Activated CD4-positive, alpha-beta T cell treated with anti-CD3 and anti-CD28 coated beads for 4 hours (primary cell): ENCODE measurements at regions not wholly inside any gene's neighbourhood (a gene's known extent, or its start where the extent isn't known, plus 50 kb on each side); places are given as distances from the start of the nearest gene placed in this dataset.
"Not testable (repeated sequence)": the region's sequence is repeated elsewhere in the genome, so short reads cannot be mapped to it uniquely, and the experiment has no call there.

Source experiments
- DNase-seq, 2 donors: peaks; one replicate each; pipeline ENCODE4 v3.0.0-alpha.2; 2020

DNA sequence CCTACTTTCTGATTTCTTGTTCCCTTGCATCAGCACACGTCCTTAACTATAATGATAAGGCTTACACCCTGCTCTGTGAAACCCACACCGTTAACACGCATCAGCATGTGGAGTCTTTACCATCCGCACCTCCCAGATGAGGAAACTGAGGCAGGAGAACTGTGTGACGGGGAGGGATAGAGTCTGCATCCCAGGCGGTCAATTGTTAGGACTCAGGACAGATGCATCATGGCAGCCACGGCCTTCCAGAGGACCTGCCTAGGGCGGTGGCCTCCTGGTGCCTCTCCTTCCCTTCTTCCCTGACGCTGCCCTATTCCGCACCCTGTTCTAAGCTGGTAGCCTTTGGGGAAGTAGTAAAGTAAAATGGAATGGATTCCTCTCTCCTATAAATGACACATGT is 326.0 kb downstream of the TEX29 start:
- DNase-seq, result no peak

DNA sequence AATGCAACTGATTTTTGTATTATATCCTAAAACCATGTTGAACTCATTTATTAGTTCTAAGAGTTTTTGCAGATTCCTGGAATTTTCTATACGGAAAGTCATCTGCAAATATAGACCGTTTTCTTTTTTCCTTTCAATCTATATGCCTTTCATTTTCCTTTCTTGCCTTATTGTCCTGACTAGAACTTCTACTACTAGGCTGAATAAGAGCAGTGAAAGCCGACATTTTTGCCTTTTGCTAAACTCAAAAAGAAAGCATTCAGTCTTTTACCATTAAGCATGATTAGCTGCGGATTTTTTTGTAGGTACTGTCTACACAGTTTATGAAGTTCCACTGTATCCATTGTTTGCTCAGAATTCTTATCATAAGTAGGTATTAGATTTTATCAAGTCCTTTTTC is 328.4 kb downstream of the TEX29 start:
- no peak for DNase-seq

DNA sequence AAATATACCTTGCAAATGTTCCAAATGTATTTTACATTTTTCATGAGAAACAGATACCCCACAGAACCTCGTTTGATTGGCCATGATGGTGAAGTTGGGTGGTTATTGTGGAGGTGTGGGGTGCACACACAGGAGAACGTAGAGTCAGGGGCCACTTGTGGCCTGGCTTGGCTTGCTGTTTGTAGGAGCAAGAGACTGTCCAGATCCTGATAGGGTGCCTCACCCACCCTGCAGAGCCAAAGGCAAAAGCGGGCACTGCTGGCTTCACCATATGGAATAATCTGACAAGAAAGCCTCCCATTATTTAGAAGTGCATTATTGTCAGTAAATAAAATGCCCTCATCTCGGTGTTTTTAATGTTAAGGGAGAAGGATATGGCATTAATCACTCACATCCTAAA is 330.2 kb downstream of the TEX29 start:
- DNase-seq, result no peak

DNA sequence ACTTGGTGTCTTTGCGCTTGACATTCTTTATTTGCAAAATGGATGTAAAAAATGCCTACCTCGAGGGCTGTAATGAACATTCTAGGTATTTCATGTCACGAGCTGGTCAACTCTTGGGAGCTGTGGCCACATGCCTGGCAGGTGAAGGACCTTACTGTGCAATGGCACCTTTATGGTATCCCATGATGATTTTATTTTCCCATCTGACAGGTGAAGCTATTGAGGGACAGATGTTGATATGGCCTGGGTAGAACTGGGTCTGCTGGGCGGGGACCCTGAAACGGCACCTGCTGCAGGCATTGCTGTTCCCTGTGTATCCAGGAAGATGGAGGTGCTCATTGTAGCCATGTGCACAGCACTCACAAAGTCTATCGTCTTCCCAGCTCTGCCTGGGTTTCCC is 332.2 kb downstream of the TEX29 start:
- no peak for DNase-seq

DNA sequence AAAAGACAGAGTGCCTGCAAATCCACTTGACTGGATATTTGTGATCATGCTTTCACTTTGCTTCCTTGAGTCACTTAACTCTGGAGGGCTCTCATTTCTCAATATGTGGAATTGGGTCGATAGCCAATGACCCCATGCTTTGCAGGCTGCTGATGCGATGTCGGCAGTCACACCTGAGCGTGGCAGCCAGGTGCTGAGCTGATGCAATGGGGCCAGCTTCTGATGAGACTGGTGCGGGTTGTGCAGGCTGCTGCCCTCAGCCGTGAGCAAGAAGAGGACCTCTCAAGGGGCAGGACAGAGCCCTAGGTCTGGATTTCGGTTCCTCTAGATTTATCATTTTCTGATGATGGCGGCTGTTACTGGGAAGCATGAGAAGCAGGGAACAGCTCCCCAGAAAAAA is 334.1 kb downstream of the TEX29 start:
- no peak for DNase-seq

DNA sequence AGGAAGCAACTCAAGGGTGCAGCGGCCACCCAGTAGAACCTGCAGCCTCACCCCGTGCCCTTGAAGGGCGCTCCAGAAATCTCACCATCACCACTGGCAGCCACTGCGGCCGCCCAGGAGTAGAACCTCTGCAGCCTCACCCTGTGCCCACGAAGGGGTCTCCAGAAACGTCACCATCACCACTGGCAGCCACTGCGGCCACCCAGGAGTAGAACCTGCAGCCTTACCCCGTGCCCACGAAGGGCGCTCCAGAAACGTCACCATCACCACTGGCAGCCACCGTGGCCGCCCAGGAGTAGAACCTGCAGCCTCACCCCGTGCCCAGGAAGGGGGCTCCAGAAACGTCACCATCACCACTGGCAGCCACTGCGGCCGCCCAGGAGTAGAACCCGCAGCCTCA is 336.0 kb downstream of the TEX29 start:
- no peak for DNase-seq

DNA sequence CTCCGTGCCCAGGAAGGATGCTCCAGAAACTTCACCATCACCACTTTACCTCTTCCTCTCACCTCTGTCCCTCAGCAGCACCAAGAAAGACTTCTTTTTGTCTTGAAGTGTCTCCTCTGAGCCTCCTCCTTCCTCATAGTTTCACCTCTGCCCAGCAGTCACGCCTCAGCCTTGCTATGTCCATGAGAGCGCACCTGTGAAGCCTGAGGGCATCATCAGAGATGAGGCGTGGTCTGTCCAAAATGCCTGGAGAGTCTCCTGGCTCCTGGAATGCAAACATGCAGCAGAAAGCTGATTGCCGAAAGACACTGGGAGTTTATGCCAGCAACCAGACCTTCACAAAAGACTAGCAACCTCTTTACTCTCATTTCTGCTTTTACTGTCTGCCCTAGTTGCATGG is 336.6 kb downstream of the TEX29 start:
- DNase-seq, result no peak

DNA sequence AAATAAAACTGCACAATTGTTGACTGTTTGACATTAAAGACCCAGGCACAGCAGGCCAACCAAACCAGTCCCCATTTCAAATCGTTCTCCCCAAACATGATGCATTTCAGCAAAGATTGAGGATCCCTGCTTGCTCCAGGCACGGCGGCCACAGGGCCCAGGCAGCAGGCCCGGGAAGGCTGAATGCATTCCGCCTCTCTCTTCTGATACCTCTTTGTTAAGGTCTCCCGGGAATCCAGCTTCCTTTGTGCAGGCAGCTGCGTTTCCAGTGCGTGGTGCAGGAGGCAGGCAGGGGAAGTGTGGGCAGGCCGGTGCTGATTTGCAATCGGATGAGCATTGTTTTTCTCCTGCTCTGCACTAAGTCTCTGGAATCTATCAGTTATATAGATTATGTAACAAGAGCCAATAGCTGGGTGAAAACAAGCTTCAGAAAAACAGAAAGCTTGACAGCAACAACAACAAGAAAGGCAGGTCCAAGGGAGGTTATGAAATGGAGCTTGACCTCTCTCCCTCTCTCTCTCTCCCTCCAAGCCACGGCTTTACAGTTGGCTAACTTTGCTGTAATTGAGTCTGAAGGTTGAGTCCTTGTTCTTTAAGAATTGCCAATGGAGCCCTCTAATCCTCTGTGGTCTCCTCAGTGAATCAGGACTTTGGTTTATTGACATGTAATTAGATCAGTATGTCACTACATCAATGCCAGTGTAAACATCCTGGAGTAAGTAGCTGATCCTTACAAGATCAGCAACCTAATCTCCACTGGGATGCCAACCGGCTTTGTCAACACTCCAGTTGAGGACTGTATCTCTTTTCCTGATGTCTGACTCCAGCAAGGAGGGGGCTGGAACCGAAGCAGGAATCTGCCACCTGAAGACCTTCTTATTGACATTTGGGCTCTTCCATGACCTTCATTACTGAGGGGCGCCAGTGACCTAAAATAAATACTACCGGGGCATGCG is 338.0 kb downstream of the TEX29 start:
- no peak for DNase-seq

DNA sequence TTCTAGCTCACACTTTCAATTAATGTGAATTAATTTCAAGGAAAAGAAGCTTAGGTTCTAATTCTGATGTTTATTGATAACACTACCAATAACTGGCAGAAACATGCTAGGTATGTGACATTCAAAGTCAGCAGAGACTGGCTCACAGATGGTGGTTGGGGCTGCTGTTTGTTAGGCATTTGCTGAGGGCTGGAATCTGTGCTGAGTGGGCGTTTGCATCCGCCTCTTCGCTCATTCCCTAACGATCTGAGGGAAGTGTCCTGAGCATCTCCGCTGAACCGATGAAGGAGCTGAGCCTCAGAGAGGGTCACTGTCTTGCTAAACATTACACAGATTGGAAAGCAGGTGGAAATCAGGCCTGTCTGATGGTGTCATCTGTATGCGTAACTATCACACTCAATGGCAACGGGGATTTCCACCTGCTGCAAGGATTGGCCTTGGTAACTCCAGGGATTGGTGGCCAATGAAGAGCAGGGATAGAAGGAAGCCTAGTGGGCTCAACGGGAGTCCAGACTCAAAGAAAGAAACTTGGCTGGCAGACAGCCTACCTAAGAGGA is 338.9 kb downstream of the TEX29 start:
- no peak for DNase-seq

DNA sequence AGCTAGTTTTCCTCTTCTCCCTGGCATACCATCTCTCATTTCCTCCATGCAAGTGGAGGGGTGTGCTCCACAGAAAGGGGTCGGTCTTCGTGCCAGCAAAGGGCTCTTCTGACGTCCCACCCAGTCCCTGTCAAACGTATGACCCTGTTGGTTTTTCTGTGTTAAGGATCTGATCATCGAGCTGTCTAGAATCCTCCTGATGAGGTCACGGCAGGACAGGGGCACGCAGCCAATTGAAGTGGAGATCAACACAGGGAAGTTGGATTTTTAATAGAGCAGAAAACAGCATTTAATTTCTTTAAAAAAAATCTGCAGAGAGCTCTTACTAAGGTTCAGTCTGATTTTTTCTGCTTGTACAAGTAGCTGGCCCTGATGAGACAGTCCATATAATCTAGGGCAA is 339.4 kb downstream of the TEX29 start:
- DNase-seq, result no peak

DNA sequence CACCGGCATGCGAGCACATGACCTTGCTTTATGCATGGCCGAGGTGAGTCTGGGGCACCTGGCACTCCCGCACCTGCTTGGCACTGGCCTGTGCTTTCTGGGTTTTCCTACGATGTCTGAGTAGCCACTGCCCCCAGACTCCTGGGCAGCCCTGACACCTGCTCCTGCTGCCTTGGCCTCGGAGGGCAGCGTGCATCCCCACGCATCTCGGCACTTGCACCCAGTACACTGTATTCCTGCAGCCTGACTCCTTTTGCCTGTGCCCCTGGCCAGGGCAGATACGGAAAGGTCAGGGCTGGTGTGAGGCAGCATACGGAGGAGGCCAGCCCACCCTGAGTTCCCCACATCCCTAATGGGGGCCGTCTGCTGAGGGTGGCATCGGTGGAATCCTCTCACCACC is 340.6 kb downstream of the TEX29 start:
- no peak for DNase-seq

DNA sequence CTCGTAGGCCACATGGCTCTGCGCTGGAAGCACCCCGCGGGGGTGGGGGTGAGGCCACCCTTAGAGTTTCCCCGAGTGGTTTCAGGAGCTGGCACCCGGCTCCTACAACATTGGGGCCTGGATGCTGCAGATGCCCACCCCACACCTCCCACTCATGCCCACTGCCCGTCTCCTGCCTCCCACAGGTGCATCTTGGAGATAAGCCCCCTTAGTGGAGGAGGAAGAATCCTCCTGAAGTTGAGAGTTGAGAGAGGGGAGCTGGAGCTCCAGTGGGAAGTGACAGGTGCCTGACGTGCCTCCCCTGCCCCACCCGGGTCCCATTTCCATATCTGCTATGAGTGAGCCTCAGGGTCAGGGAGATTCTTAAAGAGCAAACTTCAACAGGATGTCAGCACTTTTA is 341.3 kb downstream of the TEX29 start:
- no peak for DNase-seq

DNA sequence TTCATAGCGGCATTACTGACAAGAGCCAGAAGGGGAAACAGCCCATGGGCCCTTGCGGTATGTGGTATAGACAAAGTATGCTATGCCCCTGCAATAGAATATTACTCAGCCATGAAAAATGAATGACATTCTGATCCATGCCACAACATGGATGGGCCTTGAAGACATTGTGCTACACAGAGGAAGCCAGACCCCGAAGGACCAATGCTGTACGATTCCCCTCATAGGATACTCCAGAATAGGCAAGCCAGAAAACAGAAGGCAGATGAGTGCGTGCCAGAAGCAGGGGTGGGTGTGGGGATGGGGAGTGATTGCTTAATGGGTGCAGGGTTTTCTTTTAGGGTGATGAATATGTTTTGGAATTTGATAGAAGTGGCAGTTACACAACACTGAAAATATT is 342.0 kb downstream of the TEX29 start:
- DNase-seq, result no peak

DNA sequence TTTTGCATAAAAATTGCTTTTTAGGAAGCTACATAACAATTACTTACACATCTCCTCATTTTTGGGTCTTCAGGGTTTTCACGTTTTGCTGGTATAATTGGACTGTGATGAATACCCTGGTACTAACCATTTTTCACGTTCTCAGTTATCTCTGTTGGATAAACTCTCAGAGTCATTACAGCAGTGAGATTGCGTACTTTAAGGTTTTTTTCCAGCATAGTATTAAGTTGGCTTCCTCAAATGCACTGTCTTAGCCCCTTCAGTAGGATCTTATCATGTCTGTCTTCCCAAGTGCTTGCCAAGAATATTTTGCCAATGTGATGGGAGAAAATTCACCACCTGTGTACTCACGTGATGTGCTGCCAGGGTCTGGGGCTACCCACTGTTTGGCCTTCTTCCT is 342.5 kb downstream of the TEX29 start:
- DNase-seq, result no peak

DNA sequence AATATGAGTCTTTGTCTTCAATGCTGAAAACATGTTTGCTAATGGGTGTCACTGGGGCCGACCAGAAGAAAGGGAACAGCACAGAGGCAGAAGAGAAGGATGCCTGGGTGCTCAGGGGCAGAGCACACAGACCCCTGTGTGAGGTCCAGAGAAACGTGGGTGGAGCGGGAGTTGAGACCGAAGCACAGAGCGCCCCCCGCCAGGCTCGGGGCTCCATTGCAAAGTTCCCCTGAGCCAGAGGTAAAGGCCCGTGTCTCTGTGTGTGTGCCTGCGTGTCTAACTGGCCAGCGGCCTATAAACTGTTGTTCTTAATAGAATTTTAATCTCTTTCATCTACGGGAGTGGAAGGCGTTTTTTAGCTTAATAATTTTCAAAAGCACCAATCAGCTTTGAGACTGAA is 343.1 kb downstream of the TEX29 start:
- no peak for DNase-seq

DNA sequence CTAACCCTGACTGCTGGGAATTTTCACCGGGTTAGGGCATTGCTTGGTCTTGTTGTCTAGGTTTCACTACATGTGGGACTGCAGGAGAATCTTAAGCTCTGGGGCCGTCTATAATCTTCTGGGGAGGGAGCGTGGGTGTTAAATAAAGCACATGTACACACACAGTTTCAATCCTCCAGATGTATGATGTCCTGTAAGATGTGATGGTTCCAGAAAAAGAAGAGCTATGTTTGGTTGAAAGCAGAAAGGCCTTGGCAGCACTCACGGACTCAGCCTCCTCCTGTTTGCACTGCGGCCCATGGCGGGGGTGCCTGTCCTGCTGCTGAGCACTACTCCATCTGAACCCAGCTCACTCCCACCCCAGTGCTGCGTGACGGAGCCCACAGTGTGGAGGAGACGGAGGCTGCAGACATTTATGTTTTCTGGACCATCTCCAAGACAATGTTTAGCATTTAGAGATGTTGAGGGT is 343.5 kb downstream of the TEX29 start:
- no peak for DNase-seq

DNA sequence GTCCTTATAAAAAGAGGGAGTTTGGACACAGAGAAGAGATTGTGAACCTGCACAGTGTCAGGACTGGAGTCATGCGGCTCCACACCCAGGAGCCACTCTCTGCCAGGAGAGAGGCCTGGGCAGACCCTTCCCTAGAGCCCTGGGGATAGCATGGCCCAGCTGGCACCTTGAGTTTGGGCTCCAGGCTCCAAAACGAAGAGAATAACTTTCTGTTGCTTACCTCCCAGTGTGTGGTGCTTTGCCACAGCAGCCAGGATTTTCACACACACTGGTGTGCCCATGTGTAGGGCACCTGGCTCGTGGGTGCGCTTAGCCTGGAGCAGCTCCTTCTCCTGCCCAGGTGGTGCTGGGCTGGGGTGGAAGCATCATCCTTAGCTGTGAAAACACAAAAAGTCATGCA is 344.3 kb downstream of the TEX29 start:
- DNase-seq, result no peak

DNA sequence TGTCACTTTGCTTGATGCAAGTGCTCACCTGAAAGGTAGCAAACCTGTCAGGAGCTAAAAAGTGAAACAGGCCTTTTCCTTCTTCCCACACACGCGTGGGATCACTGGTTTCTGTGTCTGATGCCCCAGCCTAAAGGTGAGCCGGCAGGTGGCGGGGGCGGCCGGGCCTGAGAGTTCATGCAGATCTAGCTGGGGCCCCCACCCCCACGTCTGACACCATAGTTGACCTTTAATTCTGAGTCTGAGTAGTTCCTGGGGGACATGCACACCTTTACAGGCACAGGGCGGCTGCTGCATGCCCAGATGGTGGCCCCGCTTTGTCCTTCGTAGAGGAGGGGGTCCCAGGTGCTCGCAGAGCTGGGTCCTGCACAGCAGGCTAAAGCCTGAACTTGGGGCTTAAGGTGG is 345.3 kb downstream of the TEX29 start:
- no peak for DNase-seq

DNA sequence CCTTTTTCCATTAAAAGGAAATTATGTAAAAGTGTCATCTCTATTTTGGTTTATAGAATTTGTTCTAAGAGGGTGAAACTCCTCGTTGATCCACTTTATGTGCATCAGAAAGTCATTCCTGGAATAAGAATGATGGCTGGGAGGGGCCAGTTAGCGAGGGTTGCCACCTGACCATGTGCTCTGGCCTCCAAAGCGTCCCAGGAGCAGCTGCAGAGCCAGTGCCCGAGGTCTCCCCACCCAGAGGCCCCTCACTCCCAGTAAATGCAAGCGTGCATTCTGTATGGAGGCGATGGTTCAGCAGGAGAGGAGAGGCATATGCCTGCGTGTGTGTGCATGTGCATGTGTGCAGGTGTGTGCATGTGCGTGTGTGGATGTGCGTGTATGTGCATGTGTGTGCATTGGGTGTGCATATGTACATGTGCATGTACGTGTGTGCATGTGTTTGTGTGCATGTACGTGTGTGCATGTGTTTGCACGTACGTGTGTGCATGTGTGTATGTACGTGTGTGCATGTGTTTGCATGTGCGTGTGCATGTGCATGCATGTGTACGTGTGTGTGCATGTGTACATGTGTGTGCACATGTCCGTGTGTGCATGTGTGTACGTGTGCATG is 345.8 kb downstream of the TEX29 start:
- DNase-seq, result no peak

DNA sequence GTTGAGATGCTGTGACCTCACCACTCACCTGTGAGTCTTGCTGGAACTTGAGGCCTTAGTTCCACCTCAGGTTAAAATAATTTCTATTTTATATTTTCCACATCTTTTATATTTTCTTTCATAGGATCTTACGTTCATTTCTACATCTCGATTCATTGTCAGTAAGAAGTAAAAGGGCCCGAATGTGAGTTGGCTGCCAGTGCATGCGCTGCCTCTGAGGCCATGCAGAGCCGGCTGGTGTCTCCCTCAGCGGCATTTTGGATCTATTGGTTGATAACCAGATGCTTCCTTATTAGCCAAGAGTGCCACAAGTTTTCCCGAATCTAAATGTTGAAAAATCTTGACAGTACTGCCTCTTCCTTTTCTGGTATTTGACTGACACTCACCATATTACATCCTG is 347.3 kb downstream of the TEX29 start:
- DNase-seq, result no peak

DNA sequence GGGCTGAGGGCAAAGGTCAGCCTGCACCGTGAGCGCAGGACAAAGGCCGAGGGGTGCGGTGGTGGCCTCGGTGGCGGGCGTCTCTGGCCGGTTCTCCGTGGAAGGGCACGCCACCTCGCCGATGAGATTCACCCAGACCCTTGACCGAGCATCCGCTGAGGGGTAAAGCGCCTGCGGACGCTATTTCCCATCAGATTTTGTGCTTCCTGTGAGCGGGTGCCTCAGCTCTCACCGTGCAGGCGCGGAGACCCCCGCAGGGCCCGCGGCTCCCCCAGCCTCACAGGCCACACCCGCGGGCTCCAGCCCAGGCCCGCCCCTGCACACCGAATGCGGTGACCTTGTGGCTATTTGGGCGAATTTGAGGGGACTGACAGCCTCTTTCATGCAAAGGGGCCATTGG is 348.0 kb downstream of the TEX29 start:
- no peak for DNase-seq

DNA sequence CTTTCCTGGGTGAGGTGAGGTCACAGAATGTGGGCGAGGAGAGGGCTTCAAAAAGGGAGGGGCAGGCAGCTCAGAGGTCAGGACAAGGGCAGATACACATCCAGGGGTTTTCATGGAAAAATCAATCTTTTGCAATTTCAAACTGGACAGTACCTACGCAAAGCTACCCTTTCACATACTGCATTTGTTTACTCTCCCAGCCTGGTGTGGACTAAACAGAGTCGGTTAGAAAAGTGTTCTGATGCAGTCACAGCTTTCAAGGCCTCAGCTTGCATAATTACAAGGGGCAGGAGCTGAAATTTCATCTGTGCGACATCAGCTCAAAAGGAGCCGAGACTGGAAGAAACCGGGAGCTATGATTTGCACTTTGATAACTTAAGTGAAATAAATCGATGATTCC is 351.8 kb downstream of the TEX29 start:
- DNase-seq, result not testable (repeated sequence)

DNA sequence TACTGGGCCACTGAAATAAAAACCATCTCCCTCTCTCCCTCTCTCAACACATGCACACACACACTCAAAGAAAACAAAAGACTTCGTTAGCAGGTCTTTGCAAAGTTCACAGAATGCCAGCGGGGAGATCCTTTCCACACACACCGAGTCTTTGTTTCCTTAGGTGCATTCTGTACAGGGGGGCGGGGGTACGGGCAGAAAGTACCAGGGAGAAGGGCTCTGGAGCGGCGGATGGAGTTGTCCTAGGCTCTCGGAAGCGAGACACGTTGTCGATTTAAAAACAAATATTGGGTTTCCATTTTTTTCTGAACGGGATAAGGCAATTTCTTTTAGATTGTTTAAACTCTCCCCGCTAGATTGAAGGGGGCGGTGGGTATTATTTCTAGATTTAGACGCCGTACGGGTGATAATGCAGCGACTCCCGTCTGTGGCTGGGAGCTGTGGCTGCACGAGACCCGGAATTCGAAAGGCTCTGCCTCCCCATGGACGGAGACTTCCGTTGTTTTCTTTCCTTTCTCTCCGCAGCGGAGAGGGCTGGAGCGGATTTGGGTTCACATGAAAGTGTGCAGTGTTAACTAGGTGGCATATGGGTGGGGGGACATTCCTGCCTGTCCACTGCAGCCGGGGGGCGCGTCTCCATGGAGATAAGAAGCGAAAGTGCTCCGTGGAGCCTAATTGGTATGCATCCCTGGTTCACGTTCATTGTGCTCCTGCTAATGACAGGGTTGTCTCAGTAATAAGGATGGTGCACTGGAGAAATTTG is 357.9 kb downstream of the TEX29 start:
- not testable (repeated sequence) for DNase-seq
